BJ (cell line): ENCODE measurements at regions not wholly inside any gene's neighbourhood (a gene's known extent, or its start where the extent isn't known, plus 50 kb on each side); places are given as distances from the start of the nearest gene placed in this dataset.

ENCODE experiments used
- CTCF ChIA-PET: fragments of 350-600 bp; formaldehyde crosslinking; extraction: SDS; loops from one replicate; lab custom pipeline; 2021; ENCODE audit warnings: antibody characterized with exemption, inconsistent platforms; lab: Yijun Ruan, JAX
- POLR2A ChIA-PET: fragments of 300-600 bp; sonication (Branson Sonifier 250); formaldehyde crosslinking; extraction: SDS; loops from one replicate; lab custom pipeline; 2021; ENCODE audit warnings: antibody characterized with exemption; lab: Charles Lee
- DNase-seq: peaks from one replicate; pipeline ENCODE4 v3.0.0-alpha.2; 2011; ENCODE audit warnings: low read depth
- H3K27me3 ChIP-seq: 2 replicates; pipeline ENCODE4 v1.6.0; 2011; ENCODE audit warnings: low read length; ENCODE audit not compliant: control insufficient read depth, insufficient read depth
- H3K36me3 ChIP-seq: 2 replicates; pipeline ENCODE4 v1.5.1; 2011; ENCODE audit warnings: low read length; ENCODE audit not compliant: control insufficient read depth, insufficient read depth
- H3K4me3 ChIP-seq: 2 replicates; pipeline ENCODE4 v1.5.1; 2011; ENCODE audit warnings: low read depth, mild to moderate bottlenecking, control low read depth, low read length
- CTCF ChIP-seq: IDR thresholded peaks from 2 replicates; pipeline ENCODE4 v1.5.1; 2011; ENCODE audit warnings: low read depth, mild to moderate bottlenecking, control low read depth, inconsistent platforms, low read length, moderate library complexity; ENCODE audit not compliant: insufficient read depth

DNA sequence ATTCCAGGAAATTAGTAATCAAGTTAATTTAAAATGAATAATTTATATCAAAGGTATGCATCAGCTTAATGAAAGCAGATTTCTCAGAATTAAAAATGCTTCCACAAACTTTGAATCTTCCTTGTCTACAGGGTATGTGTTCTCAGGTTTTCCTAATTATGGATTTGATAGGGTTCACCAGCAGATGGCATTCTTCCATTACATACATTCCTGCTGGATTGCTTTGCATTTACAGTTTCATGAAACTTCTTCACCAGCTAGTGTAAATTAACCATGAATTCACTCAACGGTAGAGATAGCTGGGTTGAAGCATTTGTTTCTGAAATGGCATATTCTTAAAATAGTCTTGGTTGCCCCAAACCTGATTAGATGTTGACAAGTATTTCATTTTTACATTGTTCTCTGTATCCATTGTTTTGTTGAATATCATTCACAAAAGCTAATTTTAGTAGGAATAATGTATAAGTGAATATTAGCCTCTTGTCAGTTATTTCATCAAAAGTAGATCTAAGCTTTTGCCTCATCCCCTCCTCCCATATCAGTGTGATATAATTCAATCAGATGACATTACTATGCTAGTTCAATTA, 68.7 kb upstream of the WDR41 start:
- peaks cover 6% of the 10 kb centered on the region for H3K27me3 ChIP-seq
- no peak overlapping the region for H3K4me3 ChIP-seq
- ChIA-PET POLR2A (no interaction called here), CTCF (interaction anchor here (0.6 to 1.7 kb wide), 8 partner anchors 9 to 1064 kb away, joined by 3 to 11 read pairs (median 3); no protein-coding TSS in a partner anchor)
- no peaks in the 10 kb centered on the region for H3K36me3 ChIP-seq
- TF ChIP-seq CTCF: peak; percentile 51
- no peak for DNase-seq

- TF ChIP-seq CTCF: no peak
- Histone ChIP-seq H3K36me3 (no peaks in the 10 kb centered on the region), H3K4me3 (no peak overlapping the region), H3K27me3 (peaks cover 3% of the 10 kb centered on the region; the same call in 1 of the 2 replicates)
- DNase-seq: no peak
- POLR2A ChIA-PET: no interaction called here
- CTCF ChIA-PET: no interaction called here
Measured at GRCh38 chr5:77558266-77558665, 66.2 kb upstream of the WDR41 start.

DNA sequence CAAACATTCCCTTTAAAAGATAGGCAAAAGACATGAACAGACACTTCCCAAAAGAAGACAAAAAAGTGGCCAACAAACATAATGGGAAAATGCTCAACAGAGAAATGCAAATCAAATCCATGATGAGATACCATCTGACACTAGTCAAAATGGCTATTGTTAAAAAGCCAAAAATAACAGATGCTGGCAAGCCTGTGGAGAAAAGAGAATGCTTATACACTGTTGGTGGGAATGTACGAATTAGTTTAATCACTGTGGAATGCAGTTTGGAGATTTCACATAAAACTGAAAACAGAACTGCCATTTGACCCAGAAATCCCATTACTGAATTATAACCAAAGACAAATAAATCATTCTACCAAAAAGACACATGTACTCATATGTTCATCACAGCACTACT, 58.3 kb upstream of the WDR41 start:
- no peak for TF ChIP-seq CTCF
- no peak for DNase-seq
- Histone ChIP-seq H3K27me3 (no peaks in the 10 kb centered on the region), H3K4me3 (no peak overlapping the region), H3K36me3 (no peaks in the 10 kb centered on the region)
- POLR2A ChIA-PET: no interaction called here
- CTCF ChIA-PET: no interaction called here

DNA sequence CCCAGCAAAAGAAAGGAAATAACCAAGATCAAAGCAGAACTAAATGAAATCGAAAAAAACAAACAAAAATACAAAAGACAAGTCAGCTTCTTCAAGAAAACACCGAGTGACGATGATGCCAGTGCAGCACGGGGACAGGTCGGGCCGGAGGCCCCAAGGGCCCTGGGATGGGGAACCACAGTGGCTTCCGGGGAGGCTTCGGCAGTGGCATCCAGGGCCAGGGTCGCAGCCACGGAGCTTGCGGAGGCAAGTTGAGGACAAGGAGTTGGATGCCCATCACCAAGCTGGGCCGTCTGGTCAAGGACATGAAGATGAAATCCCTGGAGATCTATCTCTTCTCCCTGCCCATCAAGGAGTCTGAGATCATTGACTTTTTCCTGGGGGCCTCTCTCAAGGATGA, 53.2 kb upstream of the WDR41 start:
- CTCF ChIA-PET: no interaction called here
- DNase-seq: no peak
- POLR2A ChIA-PET: no interaction called here

More for the DNA sequence above, 53.2 kb upstream of the WDR41 start:
- H3K36me3 ChIP-seq: no peaks in the 10 kb centered on the region
- no peak for TF ChIP-seq CTCF
- no peak overlapping the region for H3K4me3 ChIP-seq
- H3K27me3 ChIP-seq: no peaks in the 10 kb centered on the region; the same call in 1 of the 2 replicates
